ENCODE measurements at regions not wholly inside any gene's neighbourhood (a gene's known extent, or its start where the extent isn't known, plus 50 kb on each side); places are given as distances from the start of the nearest gene placed in this dataset.

GRCh38 chr7:138228119-138228518, 151.9 kb downstream of the AKR1D1 start:
- TF ChIP-seq EZH2 (IDR thresholded peaks at IDR 0.05) = no peak
- no peak for TF ChIP-seq POLR2AphosphoS5 (IDR thresholded peaks at IDR 0.05; ENCODE audit: borderline replicate concordance, low read depth, low read length)
- no peak for TF ChIP-seq FOXP2 (optimal IDR thresholded peaks at IDR 0.05; ENCODE audit: control extremely low read depth, extremely low read length, insufficient read depth)
